K562 (cell line): ENCODE measurements at regions not wholly inside any gene's neighbourhood (a gene's known extent, or its start where the extent isn't known, plus 50 kb on each side); places are given as distances from the start of the nearest gene placed in this dataset.

Experiments
- ATAC-seq: fragments of 200-7000 bp; cut with Tn5 transposase; 3 replicates; pipeline ENCODE4 v1.9.1; 2020; ENCODE audit warnings: moderate library complexity
- BruUV-seq: library from RNA; stranded (reverse); fragments of 400-500 nt; replicated peaks from 2 replicates; lab custom pipeline; 2021; lab: Mats Ljungman, UMichigan
- CTCF ChIA-PET: fragments of 300-600 bp; formaldehyde crosslinking; extraction: SDS; loops from one replicate; lab custom pipeline; 2021; ENCODE audit warnings: low intra/inter-chr PET ratio; lab: Yijun Ruan, JAX
- POLR2A ChIA-PET: fragments of 300-600, 350-650 bp; sonication (Branson Sonifier 250); formaldehyde crosslinking; extraction: SDS; loops from one replicate; lab custom pipeline; 2021; ENCODE audit warnings: antibody characterized with exemption, inconsistent platforms; lab: Yijun Ruan, JAX
- DNase-seq, 4 experiments: peaks; one replicate each; pipeline versions ENCODE4 v3.0.0 to v3.0.0-alpha.2; 2011 to 2018; ENCODE audit warnings: low spot score in 3 of 4, mixed read lengths in 3 of 4; ENCODE audit errors: extremely low read depth in 1 of 4
- FAIRE-seq: peaks from 2 replicates; lab custom pipeline; 2011; peaks lifted over from hg19 to GRCh38; lab: Jason Lieb, UNC
- H2AFZ ChIP-seq: 2 replicates; pipeline ENCODE4 v1.6.0; 2011; ENCODE audit warnings: low read depth, low read length, control low read depth, inconsistent platforms
- H3K27ac ChIP-seq: fragments of 200-600 bp; 3 replicates; pipeline ENCODE4 v1.8.0; 2011; ENCODE audit warnings: low read depth, mild to moderate bottlenecking, control low read depth, inconsistent platforms, low read length, moderate library complexity, mixed read lengths; ENCODE audit errors: extremely low read depth
- H3K27me3 ChIP-seq, 2 experiments: fragments of 300-600 bp in 1 of 2; 2 replicates in 1 of 2; 3 replicates in 1 of 2; pipeline versions ENCODE4 v1.6.0 to v1.8.0; 2011; ENCODE audit warnings: inconsistent platforms in 2 of 2, low read length in 2 of 2, mild to moderate bottlenecking in 1 of 2, mixed read lengths in 1 of 2, moderate library complexity in 1 of 2; ENCODE audit not compliant: control insufficient read depth in 2 of 2, insufficient read depth in 2 of 2
- H3K36me3 ChIP-seq: fragments of 300-600 bp; 3 replicates; pipeline ENCODE4 v1.8.0; 2011; ENCODE audit warnings: mild to moderate bottlenecking, low read length, inconsistent platforms; ENCODE audit not compliant: control insufficient read depth, insufficient read depth
- H3K4me1 ChIP-seq, 2 experiments: fragments of 200-600 bp in 1 of 2; replicated peaks in 1 of 2; 2 replicates in 1 of 2; 3 replicates in 1 of 2; pipeline versions ENCODE4 v1.5.1 to v1.8.0; 2011; ENCODE audit warnings: inconsistent platforms in 2 of 2, low read length in 2 of 2, mild to moderate bottlenecking in 1 of 2, mixed read lengths in 1 of 2, moderate library complexity in 1 of 2; ENCODE audit not compliant: control insufficient read depth in 2 of 2, insufficient read depth in 2 of 2
- H3K4me2 ChIP-seq: 2 replicates; pipeline ENCODE4 v1.6.1; 2011; ENCODE audit warnings: low read length, control low read depth, inconsistent platforms, mixed read lengths; ENCODE audit not compliant: insufficient read depth
- H3K4me3 ChIP-seq: fragments of 200-600 bp; sonication (generic), shearing (Covaris generic); 2 replicates; pipeline ENCODE4 v1.5.1; 2016; ENCODE audit warnings: control low read depth, inconsistent platforms
- H3K79me2 ChIP-seq: fragments of 200-600 bp; 3 replicates; pipeline ENCODE4 v1.8.0; 2011; ENCODE audit warnings: low read length, inconsistent platforms; ENCODE audit not compliant: control insufficient read depth, insufficient read depth
- H3K9ac ChIP-seq, 2 experiments: 2 replicates each; pipeline versions ENCODE4 v1.6.0 to v1.6.1; 2011; ENCODE audit warnings: low read depth in 2 of 2, low read length in 2 of 2, control low read depth in 1 of 2, inconsistent platforms in 1 of 2, mild to moderate bottlenecking in 1 of 2, mixed read lengths in 1 of 2; ENCODE audit not compliant: insufficient read depth in 1 of 2
- H3K9me1 ChIP-seq: one replicate; pipeline ENCODE4 v1.6.0; 2011; ENCODE audit warnings: inconsistent platforms, mild to moderate bottlenecking, low read length, moderate library complexity; ENCODE audit not compliant: control insufficient read depth, insufficient read depth
- H3K9me3 ChIP-seq: replicated peaks from 2 replicates; pipeline ENCODE4 v1.5.1; 2011; ENCODE audit warnings: low read depth, low read length, inconsistent platforms; ENCODE audit not compliant: control insufficient read depth, insufficient read depth
- H4K20me1 ChIP-seq: replicated peaks from 2 replicates; pipeline ENCODE4 v1.6.1; 2011; ENCODE audit warnings: low read length, inconsistent platforms, mixed read lengths; ENCODE audit not compliant: control insufficient read depth, insufficient read depth
- C11orf30 ChIP-seq: fragments of 450-650 bp; IDR thresholded peaks from 2 replicates; pipeline ENCODE4 v1.6.1; 2016; ENCODE audit warnings: low read depth, mild to moderate bottlenecking
- CHCHD3 ChIP-seq: fragments of 250-450 bp; sonication (Bioruptor Pico); IDR thresholded peaks from 2 replicates; pipeline ENCODE4 v2.1.2; 2022; ENCODE audit warnings: mild to moderate bottlenecking
- CTCF ChIP-seq, 3 experiments: IDR thresholded peaks in 2 of 3; conservative IDR thresholded peaks in 1 of 3; 2 replicates each; pipeline ENCODE4 v1.5.1; 2011 to 2012; ENCODE audit warnings: low read length in 3 of 3, mild to moderate bottlenecking in 3 of 3, control low read depth in 2 of 3, improper control_type of control experiment in 1 of 3, inconsistent platforms in 1 of 3, low read depth in 1 of 3, mixed read lengths in 1 of 3, moderate library complexity in 1 of 3; ENCODE audit not compliant: insufficient read depth in 2 of 3
- E2F3 ChIP-seq: fragments of 250-450 bp; sonication (Bioruptor Pico); IDR thresholded peaks from 2 replicates; pipeline ENCODE4 v1.4.0; 2020; ENCODE audit warnings: mild to moderate bottlenecking
- ETS1 ChIP-seq: conservative IDR thresholded peaks from 2 replicates; pipeline ENCODE4 v1.6.1; 2011; ENCODE audit warnings: low read depth, mild to moderate bottlenecking, low read length; ENCODE audit not compliant: control insufficient read depth
- HES1 ChIP-seq: fragments of 450-650 bp; IDR thresholded peaks from 2 replicates; pipeline ENCODE4 v1.6.1; 2016; ENCODE audit warnings: low read depth, mild to moderate bottlenecking, moderate library complexity
- KDM5B ChIP-seq: fragments of 200-600 bp; sonication (generic); IDR thresholded peaks from 2 replicates; pipeline ENCODE4 v1.6.1; 2012; ENCODE audit warnings: low read depth, mild to moderate bottlenecking, moderate library complexity, low read length, control low read depth, inconsistent platforms; ENCODE audit not compliant: insufficient replicate concordance
- NFYB ChIP-seq: IDR thresholded peaks from 2 replicates; pipeline ENCODE4 v1.6.1; 2011; ENCODE audit warnings: mild to moderate bottlenecking, moderate library complexity; ENCODE audit not compliant: insufficient read length; ENCODE audit errors: extremely low read depth
- ZBED1 ChIP-seq: IDR thresholded peaks from 2 replicates; pipeline ENCODE4 v1.6.1; 2014
- ZBTB2 ChIP-seq: fragments of 450-650 bp; IDR thresholded peaks from 2 replicates; pipeline ENCODE4 v1.6.1; 2016; ENCODE audit warnings: antibody characterized with exemption
- ZNF133 ChIP-seq: fragments of 250-450 bp; sonication (Bioruptor Pico); IDR thresholded peaks from 2 replicates; pipeline ENCODE4 v1.4.0; 2020; ENCODE audit warnings: mild to moderate bottlenecking
- whole genome bisulfite sequencing: fragments of 100-300 bp; shearing (Covaris generic); methylation state at CpG from one replicate; pipeline ENCODE4 v1.1.6; 2016; ENCODE audit warnings: low coverage, mixed read lengths; ENCODE audit not compliant: insufficient coverage; ENCODE audit errors: missing lambda C conversion rate; 5-methylcytosine and 5-hydroxymethylcytosine counted together
- in situ Hi-C: fragments of 300-500 bp; cut with MboI; formaldehyde crosslinking; loops from 4 replicates; pipeline ENCODE4 v1.15.0; 2018; ENCODE audit warnings: inconsistent platforms, mixed read lengths
- intact Hi-C: fragments of 100-400 bp; cut with micrococcal nuclease; formaldehyde crosslinking; loops from 2 replicates; pipeline ENCODE4 v1.14.2; 2022

GRCh38 chr10:125555743-125556142 lies 127.2 kb downstream of the TEX36 start:
- no peak overlapping the region for H3K4me3 ChIP-seq
- no peak for TF ChIP-seq E2F3 (CRISPR knock-in tag)
- no peak for TF ChIP-seq ETS1
- TF ChIP-seq NFYB, result no peak
- no peak for TF ChIP-seq ZBED1
- TF ChIP-seq ZBTB2, result no peak
- no peak for TF ChIP-seq CTCF (IDR thresholded peaks at IDR 0.05 in 2 of 3, conservative IDR thresholded peaks at IDR 0.05 in 1 of 3; ENCODE audit: insufficient read depth in 2 of 3, low read depth in 1 of 3, low read length in 3 of 3)
- TF ChIP-seq CHCHD3 (CRISPR knock-in tag), result no peak
- no peak for TF ChIP-seq KDM5B
- no peak for TF ChIP-seq ZNF133 (CRISPR knock-in tag)
- no peak for TF ChIP-seq HES1
- TF ChIP-seq C11orf30, result no peak
- no TSS peak for BruUV-seq
- 3% methylated on average over 11 of the region's 12 CpGs for WGBS
- H3K27me3 ChIP-seq, result peaks cover 0 to 12% of the 10 kb centered on the region in 2 experiments; a peak in 3 of 5 replicates
- intact Hi-C loops (no loop called here), in situ Hi-C loops (no loop called here)
- ChIA-PET CTCF (no interaction called here), POLR2A (no interaction called here)
- no peaks in the 10 kb centered on the region for H3K36me3 ChIP-seq
- no peak overlapping the region for H3K27ac ChIP-seq
- H3K9me1 ChIP-seq, result no peaks in the 10 kb centered on the region
- H2AFZ ChIP-seq, result no peak overlapping the region
- H4K20me1 ChIP-seq, result no peaks in the 10 kb centered on the region
- no peaks in the 10 kb centered on the region for H3K79me2 ChIP-seq
- no peak overlapping the region for H3K9ac ChIP-seq
- FAIRE-seq, result no peak
- no peak overlapping the region for H3K4me2 ChIP-seq
- no peaks in the 10 kb centered on the region for H3K4me1 ChIP-seq
- DNase-seq, result no peak
- no peak for ATAC-seq
- H3K9me3 ChIP-seq, result no peaks in the 10 kb centered on the region
